Smooth muscle cell (in vitro differentiated cells): ENCODE measurements at regions not wholly inside any gene's neighbourhood (a gene's known extent, or its start where the extent isn't known, plus 50 kb on each side); places are given as distances from the start of the nearest gene placed in this dataset.

ENCODE experiments used
- DNase-seq: peaks from one replicate; lab custom pipeline; 2025; ENCODE audit not compliant: unreplicated experiment; lab: John Stamatoyannopoulos, UW
- H2AFZ ChIP-seq: fragments of 200-600 bp; sonication (generic); 2 replicates; pipeline ENCODE4 v1.6.0; 2016; ENCODE audit warnings: antibody characterized with exemption, low read depth, mild to moderate bottlenecking
- H3F3A ChIP-seq: fragments of 200-600 bp; sonication (generic); 2 replicates; pipeline ENCODE4 v1.6.0; 2017; ENCODE audit warnings: antibody characterized with exemption, low read depth
- H3K27ac ChIP-seq: fragments of 200-600 bp; sonication (generic); 2 replicates; pipeline ENCODE4 v1.5.1; 2016; ENCODE audit warnings: low read depth, mild to moderate bottlenecking
- H3K27me3 ChIP-seq: fragments of 200-600 bp; sonication (generic); 2 replicates; pipeline ENCODE4 v1.6.1; 2016; ENCODE audit warnings: low read depth, mild to moderate bottlenecking
- H3K36me3 ChIP-seq: fragments of 200-600 bp; sonication (generic); 2 replicates; pipeline ENCODE4 v1.5.1; 2016; ENCODE audit warnings: low read depth
- H3K4me1 ChIP-seq: fragments of 200-600 bp; sonication (generic); 2 replicates; pipeline ENCODE4 v1.5.1; 2016; ENCODE audit warnings: low read depth
- H3K4me2 ChIP-seq: fragments of 200-600 bp; sonication (generic); 2 replicates; pipeline ENCODE4 v1.6.0; 2016; ENCODE audit warnings: mild to moderate bottlenecking
- H3K4me3 ChIP-seq: fragments of 200-600 bp; sonication (generic); 2 replicates; pipeline ENCODE4 v1.5.1; 2016; ENCODE audit warnings: mild to moderate bottlenecking
- H3K79me2 ChIP-seq: fragments of 200-600 bp; sonication (generic); 2 replicates; pipeline ENCODE4 v1.6.0; 2016; ENCODE audit warnings: low read depth, mild to moderate bottlenecking
- H3K9ac ChIP-seq: fragments of 200-600 bp; sonication (generic); 2 replicates; pipeline ENCODE4 v1.6.0; 2016; ENCODE audit warnings: low read depth
- H3K9me3 ChIP-seq: fragments of 200-600 bp; sonication (generic); replicated peaks from 2 replicates; pipeline ENCODE4 v1.5.1; 2016; ENCODE audit warnings: low read depth
- H4K20me1 ChIP-seq: fragments of 200-600 bp; sonication (generic); 2 replicates; pipeline ENCODE4 v1.6.0; 2016; ENCODE audit warnings: low read depth
- CTCF ChIP-seq: fragments of 200-600 bp; sonication (generic); IDR thresholded peaks from 2 replicates; pipeline ENCODE4 v1.5.1; 2017; ENCODE audit warnings: borderline replicate concordance, mild to moderate bottlenecking, antibody characterized with exemption; ENCODE audit not compliant: insufficient read depth, poor library complexity, severe bottlenecking
- WGBS: methylation state at CpG from one replicate; pipeline ENCODE4 v1.1.7; 2016; ENCODE audit warnings: low lambda C conversion rate; 5-methylcytosine and 5-hydroxymethylcytosine counted together

- Histone ChIP-seq H3K4me3 (no peak overlapping the region), H3K9ac (no peak overlapping the region), H3K27ac (no peak overlapping the region), H3K4me1 (peaks cover 5% of the 10 kb centered on the region), H3K27me3 (peaks cover 22% of the 10 kb centered on the region), H3K36me3 (no peaks in the 10 kb centered on the region), H3K79me2 (no peaks in the 10 kb centered on the region), H3K4me2 (no peak overlapping the region), H2AFZ (no peak overlapping the region), H3K9me3 (no peaks in the 10 kb centered on the region), H3F3A (no peaks in the 10 kb centered on the region), H4K20me1 (no peaks in the 10 kb centered on the region)
- no peak for DNase-seq
- WGBS, result 83% methylated on average over 3 of the region's 3 CpGs
- TF ChIP-seq CTCF, result no peak
These were observed 144.6 kb downstream of the DHX35 start for GRCh38 chr20:39106791-39107190.

- Histone ChIP-seq H3K79me2 (no peaks in the 10 kb centered on the region), H3K4me2 (no peak overlapping the region), H3K27me3 (peaks cover 26% of the 10 kb centered on the region), H3K9me3 (no peaks in the 10 kb centered on the region), H2AFZ (no peak overlapping the region), H3K27ac (no peak overlapping the region), H4K20me1 (no peaks in the 10 kb centered on the region), H3K36me3 (no peaks in the 10 kb centered on the region), H3K9ac (no peak overlapping the region), H3K4me3 (no peak overlapping the region), H3K4me1 (peaks cover 5% of the 10 kb centered on the region), H3F3A (no peaks in the 10 kb centered on the region)
- no peak for DNase-seq
- WGBS, result 92% methylated on average over 5 of the region's 5 CpGs
- peak; percentile 12 for TF ChIP-seq CTCF
These were observed 143.4 kb downstream of the DHX35 start for GRCh38 chr20:39105551-39105950.

GRCh38 chr20:39103732-39104131 is 141.6 kb downstream of the DHX35 start:
- no peak for TF ChIP-seq CTCF
- no peak overlapping the region for H2AFZ ChIP-seq
- H3K9me3 ChIP-seq, result no peaks in the 10 kb centered on the region
- no peak for DNase-seq
- 95% methylated on average over 1 of the region's 1 CpG for WGBS
- H3K27me3 ChIP-seq, result peaks cover 38% of the 10 kb centered on the region
- no peak overlapping the region for H3K4me2 ChIP-seq
- no peak overlapping the region for H3K9ac ChIP-seq
- H3F3A ChIP-seq, result no peaks in the 10 kb centered on the region
- H3K36me3 ChIP-seq, result no peaks in the 10 kb centered on the region
- no peak overlapping the region for H3K27ac ChIP-seq
- no peaks in the 10 kb centered on the region for H4K20me1 ChIP-seq
- no peaks in the 10 kb centered on the region for H3K79me2 ChIP-seq
- no peak overlapping the region for H3K4me3 ChIP-seq
- H3K4me1 ChIP-seq, result peaks cover under 1% of the 10 kb centered on the region

GRCh38 chr20:39103305-39103704 is 141.2 kb downstream of the DHX35 start:
- Histone ChIP-seq H4K20me1 (no peaks in the 10 kb centered on the region), H2AFZ (no peak overlapping the region), H3K4me3 (no peak overlapping the region), H3F3A (no peaks in the 10 kb centered on the region), H3K4me2 (no peak overlapping the region), H3K79me2 (no peaks in the 10 kb centered on the region), H3K9ac (no peak overlapping the region), H3K36me3 (no peaks in the 10 kb centered on the region), H3K27ac (no peak overlapping the region), H3K9me3 (no peaks in the 10 kb centered on the region), H3K27me3 (peaks cover 42% of the 10 kb centered on the region), H3K4me1 (no peaks in the 10 kb centered on the region)
- WGBS, result 94% methylated on average over 4 of the region's 4 CpGs
- no peak for TF ChIP-seq CTCF
- no peak for DNase-seq
